ENCODE measurements at regions not wholly inside any gene's neighbourhood (a gene's known extent, or its start where the extent isn't known, plus 50 kb on each side); places are given as distances from the start of the nearest gene placed in this dataset.

GRCh38 chr16:24670623-24671454, 58.6 kb upstream of the TNRC6A start:
- DNase-seq (ENCODE audit: low spot score), result no peak
- Mint-ChIP-seq H3K36me3 (ENCODE audit: low read depth) (no peaks in the 10 kb centered on the region), H3K4me1 (ENCODE audit: low read depth) (peaks cover 7% of the 10 kb centered on the region), H3K4me3 (no peak overlapping the region), H3K27me3 (ENCODE audit: low read depth) (no peaks in the 10 kb centered on the region), H3K27ac (no peak overlapping the region), H3K9me3 (no peaks in the 10 kb centered on the region)

DNA sequence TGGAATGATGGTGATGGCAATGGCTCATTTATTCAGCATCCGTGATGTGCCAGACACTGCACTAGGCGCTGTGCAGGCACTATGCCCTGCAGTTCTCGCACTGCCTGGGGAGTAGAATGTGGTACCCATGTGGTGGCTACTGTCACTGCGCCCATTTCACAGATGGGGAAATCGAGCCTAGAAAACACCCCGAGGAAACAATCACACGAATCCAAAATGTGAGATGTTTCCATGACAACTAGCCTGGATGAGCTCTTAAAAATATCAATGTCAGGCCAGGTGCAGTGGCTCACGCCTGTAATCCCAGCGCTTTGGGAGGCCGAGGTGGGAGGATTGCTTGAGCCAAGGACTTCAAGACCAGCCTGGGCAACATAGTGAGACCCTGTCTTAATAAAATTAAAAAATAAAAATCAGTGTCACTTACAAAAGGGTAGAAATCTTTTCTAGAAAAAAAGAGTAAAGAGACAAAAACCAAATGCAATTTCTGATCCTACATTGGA, 57.9 kb upstream of the TNRC6A start:
- no peak overlapping the region for H3K4me3 Mint-ChIP-seq
- peaks cover 7% of the 10 kb centered on the region for H3K4me1 Mint-ChIP-seq (ENCODE audit: low read depth)
- H3K27me3 Mint-ChIP-seq (ENCODE audit: low read depth), result no peaks in the 10 kb centered on the region
- no peak overlapping the region for H3K27ac Mint-ChIP-seq
- H3K36me3 Mint-ChIP-seq (ENCODE audit: low read depth), result no peaks in the 10 kb centered on the region
- no peak for DNase-seq (ENCODE audit: low spot score)
- no peaks in the 10 kb centered on the region for H3K9me3 Mint-ChIP-seq

DNA sequence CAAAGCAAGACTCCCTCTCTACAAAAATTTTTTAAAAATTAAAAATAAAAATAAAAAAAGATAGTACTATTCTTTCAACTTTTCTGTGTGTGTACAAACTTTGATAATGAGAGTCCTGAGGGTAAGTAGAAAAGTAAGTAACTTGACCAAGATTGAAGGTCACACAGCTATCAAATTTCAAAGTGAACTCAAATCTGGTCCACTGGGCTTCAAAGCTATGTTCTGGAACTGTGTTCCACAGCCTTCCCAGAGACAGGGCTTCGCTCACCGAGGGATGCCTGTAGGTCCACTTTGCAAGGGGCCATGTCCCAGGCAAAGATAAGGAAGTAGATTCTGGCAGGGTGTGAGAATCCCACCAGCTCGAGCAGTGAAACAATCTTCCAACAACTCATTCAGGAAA, 56.3 kb upstream of the TNRC6A start:
- peaks cover 1% of the 10 kb centered on the region for H3K27me3 Mint-ChIP-seq (ENCODE audit: low read depth)
- no peaks in the 10 kb centered on the region for H3K9me3 Mint-ChIP-seq
- peaks cover 7% of the 10 kb centered on the region for H3K4me1 Mint-ChIP-seq (ENCODE audit: low read depth)
- H3K4me3 Mint-ChIP-seq, result no peak overlapping the region
- no peak overlapping the region for H3K27ac Mint-ChIP-seq
- H3K36me3 Mint-ChIP-seq (ENCODE audit: low read depth), result no peaks in the 10 kb centered on the region
- no peak for DNase-seq (ENCODE audit: low spot score)

- Mint-ChIP-seq H3K4me3 (no peak overlapping the region), H3K27ac (no peak overlapping the region), H3K27me3 (ENCODE audit: low read depth) (peaks cover 1% of the 10 kb centered on the region), H3K4me1 (ENCODE audit: low read depth) (peaks cover 1% of the 10 kb centered on the region), H3K9me3 (no peaks in the 10 kb centered on the region), H3K36me3 (ENCODE audit: low read depth) (no peaks in the 10 kb centered on the region)
- no peak for DNase-seq (ENCODE audit: low spot score)
Observed at GRCh38 chr16:24674877-24675276, 54.6 kb upstream of the TNRC6A start.

DNA sequence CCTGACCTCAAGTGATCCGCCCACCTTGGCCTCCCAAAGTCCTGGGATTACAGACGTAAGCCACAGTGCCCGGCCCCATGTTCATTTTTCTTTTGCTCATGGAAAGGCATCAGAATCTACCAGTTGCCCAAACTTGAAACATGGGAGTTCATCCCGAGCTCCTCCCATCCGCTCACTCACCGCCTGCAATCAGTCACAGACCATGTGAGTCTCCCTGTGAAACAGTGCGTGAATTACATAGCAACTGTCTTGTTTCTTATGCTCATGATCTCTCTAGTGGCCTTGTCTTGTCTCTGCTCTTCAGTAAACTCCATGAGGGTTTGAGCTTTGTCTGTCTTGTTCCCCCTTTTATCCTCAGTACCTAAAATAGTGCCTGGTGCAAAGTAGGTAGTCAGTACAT, 52.1 kb upstream of the TNRC6A start:
- no peak overlapping the region for H3K4me3 Mint-ChIP-seq
- no peaks in the 10 kb centered on the region for H3K36me3 Mint-ChIP-seq (ENCODE audit: low read depth)
- no peak overlapping the region for H3K27ac Mint-ChIP-seq
- H3K9me3 Mint-ChIP-seq, result no peaks in the 10 kb centered on the region
- DNase-seq (ENCODE audit: low spot score), result no peak
- no peaks in the 10 kb centered on the region for H3K4me1 Mint-ChIP-seq (ENCODE audit: low read depth)
- peaks cover 1% of the 10 kb centered on the region for H3K27me3 Mint-ChIP-seq (ENCODE audit: low read depth)

Data from T-helper 2 cell treated with Interferon-gamma antibody and Interleukin-4, amounts not matched to agents 5 μg/mL and 100 μg/mL, for 36 hours (primary cell).